Activated CD4-positive, alpha-beta T cell treated with anti-CD3 and anti-CD28 coated beads for 4 hours (primary cell): ENCODE measurements at regions not wholly inside any gene's neighbourhood (a gene's known extent, or its start where the extent isn't known, plus 50 kb on each side); places are given as distances from the start of the nearest gene placed in this dataset.

Source experiments
- DNase-seq, 2 donors: peaks; one replicate each; pipeline ENCODE4 v3.0.0-alpha.2; 2020

- DNase-seq: no peak
Observed at GRCh38 chr9:27933210-27934025, 360.1 kb upstream of the C9orf72 start.

- DNase-seq: no peak
Observed at GRCh38 chr9:27934471-27934870, 361.2 kb upstream of the C9orf72 start.

- no peak for DNase-seq
Observed at GRCh38 chr9:27939186-27939585, 365.9 kb upstream of the C9orf72 start.

GRCh38 chr9:27940535-27940934, 367.3 kb upstream of the C9orf72 start:
- DNase-seq: no peak

GRCh38 chr9:27943501-27943900, 370.2 kb upstream of the C9orf72 start:
- DNase-seq: no peak

- no peak for DNase-seq
Observed at GRCh38 chr9:27945386-27945785, 372.1 kb upstream of the C9orf72 start.

GRCh38 chr9:27950382-27950781, 377.1 kb upstream of the C9orf72 start:
- no peak for DNase-seq

- no peak for DNase-seq
Observed at GRCh38 chr9:27954858-27955257, 381.6 kb upstream of the C9orf72 start.

- DNase-seq: no peak
Observed at GRCh38 chr9:27963836-27964235, 390.6 kb upstream of the C9orf72 start.

- no peak for DNase-seq
Observed at GRCh38 chr9:27967210-27967609, 393.9 kb upstream of the C9orf72 start.

GRCh38 chr9:27977931-27978330, 404.6 kb upstream of the C9orf72 start:
- DNase-seq: no peak

- DNase-seq: no peak
Observed at GRCh38 chr9:27985714-27986113, 412.4 kb upstream of the C9orf72 start.

- no peak for DNase-seq
Observed at GRCh38 chr9:27990524-27990923, 417.2 kb upstream of the C9orf72 start.

- DNase-seq: no peak
Observed at GRCh38 chr9:27991221-27991620, 417.9 kb upstream of the C9orf72 start.

GRCh38 chr9:28001096-28001495, 427.8 kb upstream of the C9orf72 start:
- DNase-seq: no peak

- DNase-seq: no peak
Observed at GRCh38 chr9:28004900-28005299, 431.6 kb upstream of the C9orf72 start.

GRCh38 chr9:28005779-28006178, 432.5 kb upstream of the C9orf72 start:
- no peak for DNase-seq

- no peak for DNase-seq
Observed at GRCh38 chr9:28007097-28007817, 434.0 kb upstream of the C9orf72 start.

- no peak for DNase-seq
Observed at GRCh38 chr9:28014212-28014611, 440.9 kb upstream of the C9orf72 start.

GRCh38 chr9:28024676-28025075, 451.4 kb upstream of the C9orf72 start:
- DNase-seq: no peak

- DNase-seq: no peak
Observed at GRCh38 chr9:28025186-28025585, 451.9 kb upstream of the C9orf72 start.

- no peak for DNase-seq
Observed at GRCh38 chr9:28031521-28032267, 458.4 kb upstream of the C9orf72 start.

GRCh38 chr9:28032268-28032590, 458.9 kb upstream of the C9orf72 start:
- no peak for DNase-seq

- no peak for DNase-seq
Observed at GRCh38 chr9:28034242-28034641, 461.0 kb upstream of the C9orf72 start.
